ENCODE measurements at regions not wholly inside any gene's neighbourhood (a gene's known extent, or its start where the extent isn't known, plus 50 kb on each side); places are given as distances from the start of the nearest gene placed in this dataset.

GRCh38 chr5:33312571-33313549 is 127.9 kb upstream of the TARS1 start:
- TF ChIP-seq YY1 (IDR thresholded peaks at IDR 0.05; ENCODE audit: insufficient read depth, insufficient read length) (no peak), ZNF274 (IDR thresholded peaks at IDR 0.05; ENCODE audit: low read depth, low read length) (no peak), SUZ12 (IDR thresholded peaks at IDR 0.05; ENCODE audit: extremely low read depth, insufficient read depth, insufficient read length) (no peak)
